Caco-2 (cell line): ENCODE measurements at regions not wholly inside any gene's neighbourhood (a gene's known extent, or its start where the extent isn't known, plus 50 kb on each side); places are given as distances from the start of the nearest gene placed in this dataset.

ENCODE experiments used
- BruUV-seq: library from RNA; stranded (reverse); fragments of 400-500 nt; replicated peaks from 2 replicates; lab custom pipeline; 2021; lab: Mats Ljungman, UMichigan
- CTCF ChIA-PET: fragments of 300-600 bp; sonication (Branson Sonifier 250); formaldehyde crosslinking; loops from one replicate; lab custom pipeline; 2022; ENCODE audit warnings: antibody characterized with exemption; lab: Charles Lee
- POLR2A ChIA-PET: fragments of 300-600 bp; sonication (Branson Sonifier 250); formaldehyde crosslinking; loops from one replicate; lab custom pipeline; 2022; ENCODE audit warnings: antibody characterized with exemption; lab: Charles Lee
- DNase-seq, 2 experiments: peaks; one replicate each; pipeline versions ENCODE4 v3.0.0 to v3.0.0-alpha.2; 2020 to 2022
- H3K27me3 ChIP-seq: replicated peaks from 2 replicates; pipeline ENCODE4 v1.6.0; 2011; ENCODE audit warnings: low read length; ENCODE audit not compliant: control insufficient read depth, insufficient read depth
- H3K36me3 ChIP-seq: 2 replicates; pipeline ENCODE4 v1.5.1; 2011; ENCODE audit warnings: low read length; ENCODE audit not compliant: control insufficient read depth, insufficient read depth
- H3K4me1 ChIP-seq: fragments of 250-450 bp; sonication (Bioruptor Pico); 2 replicates; pipeline ENCODE4 v1.5.1; 2020; ENCODE audit warnings: mild to moderate bottlenecking
- H3K4me3 ChIP-seq: 2 replicates; pipeline ENCODE4 v1.5.1; 2011; ENCODE audit warnings: low read depth, mild to moderate bottlenecking, control low read depth, low read length
- H3K9me3 ChIP-seq: fragments of 250-450 bp; sonication (Bioruptor Pico); 2 replicates; pipeline ENCODE4 v1.5.1; 2020; ENCODE audit warnings: mild to moderate bottlenecking, moderate library complexity
- H3K27ac Mint-ChIP-seq: one replicate; pipeline ENCODE4 v1.8.0; 2022; ENCODE audit warnings: mixed read lengths; ENCODE audit not compliant: unreplicated experiment
- H3K27me3 Mint-ChIP-seq: one replicate; pipeline ENCODE4 v1.8.0; 2022; ENCODE audit warnings: mixed read lengths; ENCODE audit not compliant: insufficient read depth, unreplicated experiment
- H3K36me3 Mint-ChIP-seq: one replicate; pipeline ENCODE4 v1.8.0; 2022; ENCODE audit warnings: mild to moderate bottlenecking, mixed read lengths; ENCODE audit not compliant: insufficient read depth, unreplicated experiment
- H3K4me1 Mint-ChIP-seq: one replicate; pipeline ENCODE4 v1.8.0; 2022; ENCODE audit warnings: low read depth, mixed read lengths; ENCODE audit not compliant: unreplicated experiment
- H3K4me3 Mint-ChIP-seq: one replicate; pipeline ENCODE4 v1.8.0; 2022; ENCODE audit warnings: mild to moderate bottlenecking, moderate library complexity, mixed read lengths; ENCODE audit not compliant: unreplicated experiment
- H3K9me3 Mint-ChIP-seq: one replicate; pipeline ENCODE4 v1.8.0; 2022; ENCODE audit warnings: mixed read lengths; ENCODE audit not compliant: unreplicated experiment
- intact Hi-C: fragments of 100-400 bp; cut with micrococcal nuclease; formaldehyde crosslinking; loops from one replicate; pipeline ENCODE4 v1.10.0; 2022; ENCODE audit not compliant: unreplicated experiment
- TF ChIP-seq, protein P1 (sequence below), 2 experiments: fragments of 200-600 bp in 1 of 2; IDR thresholded peaks; 1 replicate in 1 of 2; 2 replicates in 1 of 2; pipeline versions ENCODE4 v1.5.1 to v1.8.0; 2011 to 2022; ENCODE audit warnings: antibody characterized with exemption in 1 of 2, control low read depth in 1 of 2, inconsistent platforms in 1 of 2, low read depth in 1 of 2, low read length in 1 of 2, mild to moderate bottlenecking in 1 of 2, moderate library complexity in 1 of 2; ENCODE audit not compliant: insufficient read depth in 1 of 2, severe bottlenecking in 1 of 2, unreplicated experiment in 1 of 2

DNA sequence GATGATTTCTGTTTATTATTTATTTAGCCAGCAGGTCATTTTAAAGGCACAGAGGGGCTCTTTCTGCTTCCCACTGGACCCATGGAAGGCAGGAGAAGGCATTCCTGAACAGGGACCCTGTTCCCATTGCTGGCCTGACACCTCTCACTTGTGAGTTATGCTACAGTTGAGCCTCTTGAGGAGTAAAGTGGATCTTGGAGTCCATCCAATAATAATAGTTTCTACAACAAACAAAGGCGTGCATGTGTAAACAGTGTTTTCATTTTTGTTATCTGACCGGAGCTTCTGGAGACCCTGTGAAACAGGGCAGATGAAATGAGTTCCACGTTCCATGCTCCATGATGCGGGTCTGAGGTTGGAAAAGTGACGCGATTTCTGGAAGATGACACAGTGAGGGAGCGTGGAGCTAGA, 127.3 kb upstream of the HABP2 start:
- Mint-ChIP-seq H3K27ac (no peak overlapping the region), H3K4me3 (no peak overlapping the region), H3K9me3 (peaks cover 3% of the 10 kb centered on the region), H3K27me3 (peaks cover 9% of the 10 kb centered on the region), H3K4me1 (no peaks in the 10 kb centered on the region), H3K36me3 (no peaks in the 10 kb centered on the region)
- Histone ChIP-seq H3K27me3 (no peaks in the 10 kb centered on the region), H3K36me3 (no peaks in the 10 kb centered on the region), H3K4me3 (no peak overlapping the region), H3K4me1 (peaks cover 6% of the 10 kb centered on the region), H3K9me3 (no peaks in the 10 kb centered on the region; the same call in 1 of the 2 replicates)
- POLR2A ChIA-PET: no interaction called here
- CTCF ChIA-PET: no interaction called here
- TF ChIP-seq, protein P1, sequence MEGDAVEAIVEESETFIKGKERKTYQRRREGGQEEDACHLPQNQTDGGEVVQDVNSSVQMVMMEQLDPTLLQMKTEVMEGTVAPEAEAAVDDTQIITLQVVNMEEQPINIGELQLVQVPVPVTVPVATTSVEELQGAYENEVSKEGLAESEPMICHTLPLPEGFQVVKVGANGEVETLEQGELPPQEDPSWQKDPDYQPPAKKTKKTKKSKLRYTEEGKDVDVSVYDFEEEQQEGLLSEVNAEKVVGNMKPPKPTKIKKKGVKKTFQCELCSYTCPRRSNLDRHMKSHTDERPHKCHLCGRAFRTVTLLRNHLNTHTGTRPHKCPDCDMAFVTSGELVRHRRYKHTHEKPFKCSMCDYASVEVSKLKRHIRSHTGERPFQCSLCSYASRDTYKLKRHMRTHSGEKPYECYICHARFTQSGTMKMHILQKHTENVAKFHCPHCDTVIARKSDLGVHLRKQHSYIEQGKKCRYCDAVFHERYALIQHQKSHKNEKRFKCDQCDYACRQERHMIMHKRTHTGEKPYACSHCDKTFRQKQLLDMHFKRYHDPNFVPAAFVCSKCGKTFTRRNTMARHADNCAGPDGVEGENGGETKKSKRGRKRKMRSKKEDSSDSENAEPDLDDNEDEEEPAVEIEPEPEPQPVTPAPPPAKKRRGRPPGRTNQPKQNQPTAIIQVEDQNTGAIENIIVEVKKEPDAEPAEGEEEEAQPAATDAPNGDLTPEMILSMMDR (IDR thresholded peaks at IDR 0.05; ENCODE audit: insufficient read depth in 1 of 2, low read depth in 1 of 2, low read length in 1 of 2, severe bottlenecking in 1 of 2, unreplicated experiment in 1 of 2): no peak
- no TSS peak for BruUV-seq
- DNase-seq: no peak
- intact Hi-C loops: no loop called here

DNA sequence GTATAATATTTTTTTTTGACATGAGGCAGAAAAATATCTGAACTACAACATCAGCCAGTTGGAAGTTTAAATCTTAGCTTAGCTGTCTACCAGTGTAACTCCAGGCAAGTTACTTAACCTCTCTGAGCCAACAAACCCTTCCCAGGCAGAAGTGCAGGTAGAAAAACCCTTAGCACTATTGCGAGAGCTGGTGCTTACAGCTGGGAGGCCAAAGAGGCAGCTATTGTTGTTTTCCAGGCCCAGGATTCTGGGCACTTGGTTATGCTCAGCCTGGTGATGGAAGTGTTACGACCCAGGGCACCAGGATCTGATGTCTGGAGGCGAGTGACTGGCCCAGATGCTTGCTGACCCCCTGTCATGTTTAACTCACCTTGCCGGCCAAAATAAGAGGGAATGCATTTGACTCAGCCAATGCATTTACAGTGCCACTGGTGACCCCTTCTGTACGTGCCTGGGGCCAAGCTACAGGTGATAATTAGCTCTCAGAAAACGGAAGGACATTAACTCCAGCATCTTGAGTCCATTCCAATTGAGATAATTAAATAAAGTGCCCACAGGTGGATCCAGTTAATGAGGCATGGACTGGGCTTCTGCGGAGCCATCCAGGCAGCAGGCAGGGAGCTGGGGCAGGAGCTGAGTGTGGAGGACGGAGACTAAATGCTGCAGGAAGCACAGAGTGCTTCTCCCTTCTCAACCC, 126.5 kb upstream of the HABP2 start:
- CTCF ChIA-PET: no interaction called here
- peaks cover 9% of the 10 kb centered on the region for H3K27me3 Mint-ChIP-seq

DNA sequence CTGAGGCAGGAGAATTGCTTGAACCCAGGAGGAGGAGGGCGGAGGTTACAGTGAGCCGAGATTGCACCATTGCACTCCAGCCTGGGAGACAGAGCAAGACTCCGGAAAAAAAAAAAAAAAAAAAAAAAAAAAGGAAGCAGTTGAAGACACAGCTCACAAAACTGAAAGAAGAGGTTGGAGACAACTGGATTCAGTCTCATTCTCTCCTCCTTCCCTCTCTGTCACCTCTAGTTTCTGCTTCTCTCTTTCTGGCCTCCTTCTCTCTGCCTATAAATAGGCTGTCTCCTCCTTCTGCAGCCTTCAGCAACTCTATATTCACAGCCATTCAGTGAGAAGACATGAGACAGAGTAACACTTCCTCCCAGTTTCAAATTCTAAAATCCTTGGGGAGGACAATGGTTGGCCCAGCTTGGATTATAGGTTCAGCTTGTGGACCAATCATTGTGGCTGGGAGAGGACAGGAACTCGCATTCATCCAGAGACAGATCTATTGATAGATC, 125.6 kb upstream of the HABP2 start:
- H3K27ac Mint-ChIP-seq: no peak overlapping the region
- CTCF ChIA-PET: no interaction called here
- BruUV-seq: no TSS peak

More for the DNA sequence above, 126.5 kb upstream of the HABP2 start:
- Histone ChIP-seq H3K9me3 (no peaks in the 10 kb centered on the region; the same call in 1 of the 2 replicates), H3K4me1 (peaks cover 6% of the 10 kb centered on the region), H3K27me3 (no peaks in the 10 kb centered on the region), H3K36me3 (no peaks in the 10 kb centered on the region), H3K4me3 (no peak overlapping the region)
- intact Hi-C loops: no loop called here
- TF ChIP-seq, protein P1 (IDR thresholded peaks at IDR 0.05; ENCODE audit: insufficient read depth in 1 of 2, low read depth in 1 of 2, low read length in 1 of 2, severe bottlenecking in 1 of 2, unreplicated experiment in 1 of 2): no peak
- Mint-ChIP-seq H3K9me3 (peaks cover 10% of the 10 kb centered on the region), H3K4me3 (no peak overlapping the region), H3K27ac (no peak overlapping the region), H3K4me1 (no peaks in the 10 kb centered on the region), H3K36me3 (no peaks in the 10 kb centered on the region)
- DNase-seq: no peak
- POLR2A ChIA-PET: no interaction called here
- BruUV-seq: no TSS peak

More for the DNA sequence above, 125.6 kb upstream of the HABP2 start:
- no peak overlapping the region for H3K4me3 Mint-ChIP-seq
- peaks cover 9% of the 10 kb centered on the region for H3K27me3 Mint-ChIP-seq
- Histone ChIP-seq H3K36me3 (no peaks in the 10 kb centered on the region), H3K4me1 (peaks cover 6% of the 10 kb centered on the region), H3K9me3 (no peaks in the 10 kb centered on the region; the same call in 1 of the 2 replicates), H3K27me3 (no peaks in the 10 kb centered on the region), H3K4me3 (no peak overlapping the region)
- TF ChIP-seq, protein P1 (IDR thresholded peaks at IDR 0.05; ENCODE audit: insufficient read depth in 1 of 2, low read depth in 1 of 2, low read length in 1 of 2, severe bottlenecking in 1 of 2, unreplicated experiment in 1 of 2): no peak
- H3K36me3 Mint-ChIP-seq: no peaks in the 10 kb centered on the region
- no peaks in the 10 kb centered on the region for H3K4me1 Mint-ChIP-seq
- DNase-seq: no peak
- POLR2A ChIA-PET: no interaction called here
- intact Hi-C loops: no loop called here
- H3K9me3 Mint-ChIP-seq: peaks cover 10% of the 10 kb centered on the region
